Natural killer cell treated with Interleukin-12 subunit alpha and Interleukin-12 subunit beta and Interleukin-15 and Interleukin-18, amount 100 ng/mL, for 72 hours (primary cell): ENCODE measurements at regions not wholly inside any gene's neighbourhood (a gene's known extent, or its start where the extent isn't known, plus 50 kb on each side); places are given as distances from the start of the nearest gene placed in this dataset.

ENCODE experiments used
- ATAC-seq, 2 donors: fragments of 150-1000 bp; cut with Tn5 transposase in 1 of 2; sonication (Bioruptor Pico), chemical (Tn5 transposase) in 1 of 2; 2 replicates each; pipeline ENCODE4 v1.10.0; 2021
- DNase-seq: peaks from one replicate; pipeline ENCODE4 v3.0.0; 2022; ENCODE audit warnings: low spot score
- H3K27ac Mint-ChIP-seq, 2 donors: 1 replicate in 1 of 2; 2 replicates in 1 of 2; pipeline ENCODE4 v1.8.0; 2022; ENCODE audit warnings: mixed read lengths in 2 of 2, mild to moderate bottlenecking in 1 of 2, moderate library complexity in 1 of 2
- H3K27me3 Mint-ChIP-seq, 2 donors: 1 replicate in 1 of 2; 2 replicates in 1 of 2; pipeline ENCODE4 v1.8.0; 2022; ENCODE audit warnings: mixed read lengths in 2 of 2
- H3K36me3 Mint-ChIP-seq: one replicate; pipeline ENCODE4 v1.8.0; 2022; ENCODE audit warnings: mixed read lengths
- H3K4me1 Mint-ChIP-seq, 2 donors: 1 replicate in 1 of 2; 2 replicates in 1 of 2; pipeline ENCODE4 v1.8.0; 2022; ENCODE audit warnings: low read depth in 2 of 2, mixed read lengths in 2 of 2, mild to moderate bottlenecking in 1 of 2
- H3K4me3 Mint-ChIP-seq: one replicate; pipeline ENCODE4 v1.8.0; 2022; ENCODE audit warnings: mixed read lengths
- H3K9me3 Mint-ChIP-seq: 2 replicates; pipeline ENCODE4 v1.8.0; 2022; ENCODE audit warnings: mixed read lengths

GRCh38 chr9:36772449-36773403, 200.0 kb downstream of the MELK start:
- no peaks in the 10 kb centered on the region for H3K4me1 Mint-ChIP-seq
- H3K36me3 Mint-ChIP-seq = no peaks in the 10 kb centered on the region
- peaks cover 30 to 36% of the 10 kb centered on the region in 2 donors for H3K27me3 Mint-ChIP-seq
- no peak overlapping the region for H3K4me3 Mint-ChIP-seq
- H3K9me3 Mint-ChIP-seq = no peaks in the 10 kb centered on the region
- DNase-seq (no peak), ATAC-seq (peak in 1 of 2 donors; percentile 9)
- H3K27ac Mint-ChIP-seq = no peak overlapping the region

GRCh38 chr9:36778682-36779081, 206.0 kb downstream of the MELK start:
- no peak for ATAC-seq
- Mint-ChIP-seq H3K9me3 (no peaks in the 10 kb centered on the region), H3K4me3 (no peak overlapping the region), H3K4me1 (no peaks in the 10 kb centered on the region), H3K36me3 (no peaks in the 10 kb centered on the region), H3K27me3 (peaks cover 29 to 50% of the 10 kb centered on the region in 2 donors), H3K27ac (no peak overlapping the region)
- DNase-seq = no peak

- Mint-ChIP-seq H3K9me3 (no peaks in the 10 kb centered on the region), H3K27ac (no peak overlapping the region), H3K27me3 (peaks cover 33 to 57% of the 10 kb centered on the region in 2 donors), H3K36me3 (no peaks in the 10 kb centered on the region), H3K4me3 (no peak overlapping the region), H3K4me1 (no peaks in the 10 kb centered on the region)
- DNase-seq = no peak
- no peak for ATAC-seq
These were observed 206.9 kb downstream of the MELK start for GRCh38 chr9:36779582-36779981.

- Mint-ChIP-seq H3K4me3 (no peak overlapping the region), H3K27ac (no peak overlapping the region), H3K27me3 (peaks cover 33 to 62% of the 10 kb centered on the region in 2 donors), H3K36me3 (no peaks in the 10 kb centered on the region), H3K9me3 (no peaks in the 10 kb centered on the region), H3K4me1 (no peaks in the 10 kb centered on the region)
- ATAC-seq (peak; percentile 41 to 52), DNase-seq (no peak)
These were observed 207.5 kb downstream of the MELK start for GRCh38 chr9:36780186-36780585.

GRCh38 chr9:36781533-36781932, 208.8 kb downstream of the MELK start:
- ATAC-seq (no peak), DNase-seq (no peak)
- Mint-ChIP-seq H3K4me1 (no peaks in the 10 kb centered on the region), H3K36me3 (no peaks in the 10 kb centered on the region), H3K4me3 (no peak overlapping the region), H3K27ac (no peak overlapping the region), H3K9me3 (no peaks in the 10 kb centered on the region), H3K27me3 (peaks cover 37 to 71% of the 10 kb centered on the region in 2 donors)
